ENCODE measurements at regions not wholly inside any gene's neighbourhood (a gene's known extent, or its start where the extent isn't known, plus 50 kb on each side); places are given as distances from the start of the nearest gene placed in this dataset.

DNA sequence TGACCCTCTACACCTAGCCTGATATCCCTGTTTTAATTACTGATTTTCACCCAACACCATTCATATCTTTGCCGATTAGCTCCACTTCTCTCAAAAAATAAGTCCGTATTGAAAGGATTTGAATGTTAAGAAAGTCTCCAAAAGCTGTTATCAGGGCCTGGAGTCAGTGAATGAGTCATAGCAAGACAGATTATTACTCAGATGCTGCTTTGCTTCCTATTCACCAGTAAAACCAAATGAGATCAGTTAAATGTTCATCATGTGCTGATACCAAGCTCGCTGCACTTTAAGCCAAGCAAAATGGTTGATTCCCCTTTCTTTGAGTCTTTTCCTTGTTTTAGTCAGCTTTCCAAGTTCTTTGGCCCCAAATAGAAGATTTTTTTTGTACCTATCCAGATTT lies 228.4 kb downstream of the FAT3 start:
- H4K20me1 ChIP-seq (ENCODE audit: insufficient read depth, low read length) = no peaks in the 10 kb centered on the region
- H3K36me3 ChIP-seq (replicated peaks in 1 of 2; ENCODE audit: control insufficient read depth in 1 of 2, insufficient read depth in 2 of 2, low read length in 2 of 2) = no peaks in the 10 kb centered on the region
- no peak for FAIRE-seq
- H3K9me3 ChIP-seq (ENCODE audit: low read length) = no peaks in the 10 kb centered on the region
- POLR2A ChIA-PET = no interaction called here
- H3K9ac ChIP-seq (ENCODE audit: insufficient read depth, low read depth, low read length) = no peak overlapping the region
- CTCF ChIA-PET (ENCODE audit: low intra/inter-chr PET ratio, low total read pairs) = no interaction called here
- H3K4me3 ChIP-seq (replicated peaks in 1 of 3; ENCODE audit: insufficient read depth in 1 of 3, low read depth in 2 of 3, low read length in 3 of 3) = no peak overlapping the region
- no peaks in the 10 kb centered on the region for H3K4me1 ChIP-seq (ENCODE audit: insufficient read depth, low read length)
- no peak overlapping the region for H3K4me2 ChIP-seq (ENCODE audit: low read depth, low read length)
- DNase-seq (ENCODE audit: low spot score) = no peak
- in situ Hi-C loops (cut with HindIII; ENCODE audit: extremely low pct_ligation_motif_present, low pct_unique_long_range_greater_than_20kb) (no loop called here), intact Hi-C loops (cut with micrococcal nuclease; ENCODE audit: unreplicated experiment) (no loop called here)
- BruUV-seq (replicated peaks) = no TSS peak
- H3K79me2 ChIP-seq (ENCODE audit: insufficient read depth, low read length) = no peaks in the 10 kb centered on the region
- ATAC-seq = no peak
- WGBS (ENCODE audit: low lambda C conversion rate) = 2% methylated on average over 3 of the region's 3 CpGs
- TF ChIP-seq CAMTA2 (CRISPR knock-in tag; IDR thresholded peaks at IDR 0.05; ENCODE audit: borderline replicate concordance) (no peak), DMAP1 (CRISPR knock-in tag; IDR thresholded peaks at IDR 0.05) (no peak), GZF1 (CRISPR knock-in tag; IDR thresholded peaks at IDR 0.05) (no peak), EED (CRISPR knock-in tag; IDR thresholded peaks at IDR 0.05) (no peak), ZNF790 (CRISPR knock-in tag; IDR thresholded peaks at IDR 0.05; ENCODE audit: borderline replicate concordance) (no peak)
- H3K27ac ChIP-seq (ENCODE audit: extremely low read length, insufficient read depth, low read length) = no peak overlapping the region
- no peak overlapping the region for H2AFZ ChIP-seq (ENCODE audit: low read length)
- no peaks in the 10 kb centered on the region for H3K27me3 ChIP-seq (ENCODE audit: control insufficient read depth in 1 of 2, insufficient read depth in 2 of 2, low read length in 2 of 2)

DNA sequence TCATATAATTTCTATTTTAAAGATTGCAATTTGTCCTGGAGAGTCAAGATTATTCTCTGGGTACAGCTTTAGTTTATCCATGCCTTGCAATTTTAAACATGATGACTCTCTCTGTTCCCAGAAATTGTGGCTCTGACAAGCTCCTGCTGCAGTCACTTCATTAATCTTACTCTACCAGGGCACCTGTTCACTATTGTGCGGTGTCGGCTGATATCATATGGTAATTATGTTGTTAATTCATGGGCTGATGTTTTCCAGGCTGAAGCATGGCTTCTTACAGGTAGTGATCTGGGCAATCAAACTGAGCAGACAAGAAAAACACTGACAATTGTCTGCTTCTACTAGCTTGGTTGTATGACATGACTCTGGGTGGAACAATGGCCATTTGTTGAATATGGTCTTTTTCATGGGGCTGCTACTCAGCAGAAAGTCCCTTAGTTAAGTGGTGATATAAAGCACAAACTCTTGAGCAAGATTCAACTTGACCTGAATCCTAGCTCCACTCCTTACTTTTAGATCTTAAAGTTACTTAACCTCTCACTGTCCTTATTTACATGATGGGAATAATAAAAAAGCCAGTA lies 230.7 kb downstream of the FAT3 start:
- 46% methylated on average over 2 of the region's 2 CpGs for WGBS (ENCODE audit: low lambda C conversion rate)
- no peaks in the 10 kb centered on the region for H3K27me3 ChIP-seq (ENCODE audit: control insufficient read depth in 1 of 2, insufficient read depth in 2 of 2, low read length in 2 of 2)
- ATAC-seq = no peak
- intact Hi-C loops (cut with micrococcal nuclease; ENCODE audit: unreplicated experiment) = no loop called here
- H3K79me2 ChIP-seq (ENCODE audit: insufficient read depth, low read length) = no peaks in the 10 kb centered on the region
- BruUV-seq (replicated peaks) = no TSS peak
- CTCF ChIA-PET (ENCODE audit: low intra/inter-chr PET ratio, low total read pairs) = no interaction called here
- in situ Hi-C loops (cut with HindIII; ENCODE audit: extremely low pct_ligation_motif_present, low pct_unique_long_range_greater_than_20kb) = no loop called here
- H3K4me3 ChIP-seq (replicated peaks in 1 of 3; ENCODE audit: insufficient read depth in 1 of 3, low read depth in 2 of 3, low read length in 3 of 3) = no peak overlapping the region
- POLR2A ChIA-PET = no interaction called here
- no peaks in the 10 kb centered on the region for H4K20me1 ChIP-seq (ENCODE audit: insufficient read depth, low read length)
- no peak overlapping the region for H3K4me2 ChIP-seq (ENCODE audit: low read depth, low read length)
- H3K9me3 ChIP-seq (ENCODE audit: low read length) = no peaks in the 10 kb centered on the region
- DNase-seq (ENCODE audit: low spot score) = no peak
- no peak overlapping the region for H2AFZ ChIP-seq (ENCODE audit: low read length)
- no peak for FAIRE-seq
- H3K27ac ChIP-seq (ENCODE audit: extremely low read length, insufficient read depth, low read length) = no peak overlapping the region
- no peak overlapping the region for H3K9ac ChIP-seq (ENCODE audit: insufficient read depth, low read depth, low read length)
- no peaks in the 10 kb centered on the region for H3K36me3 ChIP-seq (replicated peaks in 1 of 2; ENCODE audit: control insufficient read depth in 1 of 2, insufficient read depth in 2 of 2, low read length in 2 of 2)
- no peaks in the 10 kb centered on the region for H3K4me1 ChIP-seq (ENCODE audit: insufficient read depth, low read length)
- TF ChIP-seq, protein P1, sequence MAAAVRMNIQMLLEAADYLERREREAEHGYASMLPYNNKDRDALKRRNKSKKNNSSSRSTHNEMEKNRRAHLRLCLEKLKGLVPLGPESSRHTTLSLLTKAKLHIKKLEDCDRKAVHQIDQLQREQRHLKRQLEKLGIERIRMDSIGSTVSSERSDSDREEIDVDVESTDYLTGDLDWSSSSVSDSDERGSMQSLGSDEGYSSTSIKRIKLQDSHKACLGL (CRISPR knock-in tag; IDR thresholded peaks at IDR 0.05) = no peak
- TF ChIP-seq, protein P2, sequence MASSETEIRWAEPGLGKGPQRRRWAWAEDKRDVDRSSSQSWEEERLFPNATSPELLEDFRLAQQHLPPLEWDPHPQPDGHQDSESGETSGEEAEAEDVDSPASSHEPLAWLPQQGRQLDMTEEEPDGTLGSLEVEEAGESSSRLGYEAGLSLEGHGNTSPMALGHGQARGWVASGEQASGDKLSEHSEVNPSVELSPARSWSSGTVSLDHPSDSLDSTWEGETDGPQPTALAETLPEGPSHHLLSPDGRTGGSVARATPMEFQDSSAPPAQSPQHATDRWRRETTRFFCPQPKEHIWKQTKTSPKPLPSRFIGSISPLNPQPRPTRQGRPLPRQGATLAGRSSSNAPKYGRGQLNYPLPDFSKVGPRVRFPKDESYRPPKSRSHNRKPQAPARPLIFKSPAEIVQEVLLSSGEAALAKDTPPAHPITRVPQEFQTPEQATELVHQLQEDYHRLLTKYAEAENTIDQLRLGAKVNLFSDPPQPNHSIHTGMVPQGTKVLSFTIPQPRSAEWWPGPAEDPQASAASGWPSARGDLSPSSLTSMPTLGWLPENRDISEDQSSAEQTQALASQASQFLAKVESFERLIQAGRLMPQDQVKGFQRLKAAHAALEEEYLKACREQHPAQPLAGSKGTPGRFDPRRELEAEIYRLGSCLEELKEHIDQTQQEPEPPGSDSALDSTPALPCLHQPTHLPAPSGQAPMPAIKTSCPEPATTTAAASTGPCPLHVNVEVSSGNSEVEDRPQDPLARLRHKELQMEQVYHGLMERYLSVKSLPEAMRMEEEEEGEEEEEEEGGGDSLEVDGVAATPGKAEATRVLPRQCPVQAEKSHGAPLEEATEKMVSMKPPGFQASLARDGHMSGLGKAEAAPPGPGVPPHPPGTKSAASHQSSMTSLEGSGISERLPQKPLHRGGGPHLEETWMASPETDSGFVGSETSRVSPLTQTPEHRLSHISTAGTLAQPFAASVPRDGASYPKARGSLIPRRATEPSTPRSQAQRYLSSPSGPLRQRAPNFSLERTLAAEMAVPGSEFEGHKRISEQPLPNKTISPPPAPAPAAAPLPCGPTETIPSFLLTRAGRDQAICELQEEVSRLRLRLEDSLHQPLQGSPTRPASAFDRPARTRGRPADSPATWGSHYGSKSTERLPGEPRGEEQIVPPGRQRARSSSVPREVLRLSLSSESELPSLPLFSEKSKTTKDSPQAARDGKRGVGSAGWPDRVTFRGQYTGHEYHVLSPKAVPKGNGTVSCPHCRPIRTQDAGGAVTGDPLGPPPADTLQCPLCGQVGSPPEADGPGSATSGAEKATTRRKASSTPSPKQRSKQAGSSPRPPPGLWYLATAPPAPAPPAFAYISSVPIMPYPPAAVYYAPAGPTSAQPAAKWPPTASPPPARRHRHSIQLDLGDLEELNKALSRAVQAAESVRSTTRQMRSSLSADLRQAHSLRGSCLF (CRISPR knock-in tag; IDR thresholded peaks at IDR 0.05; ENCODE audit: borderline replicate concordance) = no peak
- no peak for TF ChIP-seq CREM (IDR thresholded peaks at IDR 0.05)
- TF ChIP-seq CREM (CRISPR knock-in tag; IDR thresholded peaks at IDR 0.05) = no peak
- TF ChIP-seq STAT5B (CRISPR knock-in tag; IDR thresholded peaks at IDR 0.05) = no peak
- TF ChIP-seq ZSCAN25 (CRISPR knock-in tag; IDR thresholded peaks at IDR 0.05) = no peak
- TF ChIP-seq, protein P3, sequence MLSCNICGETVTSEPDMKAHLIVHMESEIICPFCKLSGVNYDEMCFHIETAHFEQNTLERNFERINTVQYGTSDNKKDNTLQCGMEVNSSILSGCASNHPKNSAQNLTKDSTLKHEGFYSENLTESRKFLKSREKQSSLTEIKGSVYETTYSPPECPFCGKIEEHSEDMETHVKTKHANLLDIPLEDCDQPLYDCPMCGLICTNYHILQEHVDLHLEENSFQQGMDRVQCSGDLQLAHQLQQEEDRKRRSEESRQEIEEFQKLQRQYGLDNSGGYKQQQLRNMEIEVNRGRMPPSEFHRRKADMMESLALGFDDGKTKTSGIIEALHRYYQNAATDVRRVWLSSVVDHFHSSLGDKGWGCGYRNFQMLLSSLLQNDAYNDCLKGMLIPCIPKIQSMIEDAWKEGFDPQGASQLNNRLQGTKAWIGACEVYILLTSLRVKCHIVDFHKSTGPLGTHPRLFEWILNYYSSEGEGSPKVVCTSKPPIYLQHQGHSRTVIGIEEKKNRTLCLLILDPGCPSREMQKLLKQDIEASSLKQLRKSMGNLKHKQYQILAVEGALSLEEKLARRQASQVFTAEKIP (CRISPR knock-in tag; IDR thresholded peaks at IDR 0.05; ENCODE audit: borderline replicate concordance) = no peak
- no peak for TF ChIP-seq ZNF557 (CRISPR knock-in tag; IDR thresholded peaks at IDR 0.05)
- no peak for TF ChIP-seq ZNF326 (CRISPR knock-in tag; IDR thresholded peaks at IDR 0.05; ENCODE audit: borderline replicate concordance)
